Transverse colon (tissue), 4 donors: ENCODE measurements at regions not wholly inside any gene's neighbourhood (a gene's known extent, or its start where the extent isn't known, plus 50 kb on each side); places are given as distances from the start of the nearest gene placed in this dataset.

Source experiments
- POLR2A ChIP-seq: fragments of 450-650 bp; IDR thresholded peaks from one replicate; pipeline ENCODE4 v1.6.1; 2016; ENCODE audit warnings: antibody characterized with exemption, mild to moderate bottlenecking, moderate library complexity
- POLR2AphosphoS5 ChIP-seq, 3 donors: sonication (generic); formaldehyde crosslinking; IDR thresholded peaks; one replicate each; pipeline ENCODE4 v1.6.1; 2016; ENCODE audit warnings: antibody characterized with exemption in 3 of 3
- TF ChIP-seq, protein P1 (sequence below), 5 experiments: fragments of 200-600 bp in 3 of 5; fragments of 450-650 bp in 2 of 5; sonication (generic) in 3 of 5; IDR thresholded peaks; 1 replicate in 2 of 5; 2 replicates in 3 of 5; pipeline ENCODE4 v1.5.1; 2016 to 2017; ENCODE audit warnings: antibody characterized with exemption in 5 of 5, inconsistent platforms in 3 of 5, mild to moderate bottlenecking in 2 of 5, moderate library complexity in 1 of 5

DNA sequence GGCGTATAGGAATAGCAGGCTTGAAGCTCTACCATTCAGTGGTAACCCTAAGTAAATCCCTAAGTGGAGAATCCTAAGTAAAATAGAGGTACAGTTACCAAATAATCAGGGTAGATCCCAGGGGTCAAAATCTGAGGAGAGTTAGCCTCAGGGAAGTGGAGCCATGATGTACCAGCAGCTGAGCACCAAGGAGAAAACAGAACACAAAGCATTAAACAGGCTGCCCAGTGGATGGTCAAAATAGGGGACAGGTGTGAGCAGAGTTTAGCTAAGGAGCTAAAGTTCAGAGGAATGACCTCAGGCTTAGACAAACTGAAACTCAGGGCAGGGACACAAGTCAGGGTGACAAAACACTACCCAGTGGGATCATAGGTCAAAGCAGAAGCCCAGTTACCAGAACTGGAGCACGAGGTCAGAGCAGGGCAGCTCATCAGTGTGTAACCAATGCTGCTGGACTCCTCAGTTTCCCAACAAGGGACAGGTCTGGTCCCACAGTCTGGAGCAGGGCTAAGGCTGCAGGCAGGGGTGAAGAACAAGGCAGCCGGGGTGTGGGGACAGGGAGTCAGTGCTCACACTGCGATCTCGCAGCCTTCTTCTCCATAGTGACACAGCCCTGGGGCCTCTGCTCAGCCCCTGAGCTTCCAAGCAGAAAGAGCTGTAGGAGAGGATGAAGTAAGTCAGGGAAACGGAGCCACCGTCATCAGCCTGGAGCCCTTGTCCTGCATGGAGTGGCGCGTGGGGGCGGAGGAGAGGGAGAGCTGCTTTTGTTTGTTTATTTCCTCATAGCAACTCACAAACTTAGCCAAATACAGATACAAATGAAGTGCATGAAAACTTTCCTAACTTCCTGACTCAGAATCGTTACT is 264.0 kb downstream of the MREG start:
- TF ChIP-seq POLR2A: no peak
- TF ChIP-seq, protein P1, sequence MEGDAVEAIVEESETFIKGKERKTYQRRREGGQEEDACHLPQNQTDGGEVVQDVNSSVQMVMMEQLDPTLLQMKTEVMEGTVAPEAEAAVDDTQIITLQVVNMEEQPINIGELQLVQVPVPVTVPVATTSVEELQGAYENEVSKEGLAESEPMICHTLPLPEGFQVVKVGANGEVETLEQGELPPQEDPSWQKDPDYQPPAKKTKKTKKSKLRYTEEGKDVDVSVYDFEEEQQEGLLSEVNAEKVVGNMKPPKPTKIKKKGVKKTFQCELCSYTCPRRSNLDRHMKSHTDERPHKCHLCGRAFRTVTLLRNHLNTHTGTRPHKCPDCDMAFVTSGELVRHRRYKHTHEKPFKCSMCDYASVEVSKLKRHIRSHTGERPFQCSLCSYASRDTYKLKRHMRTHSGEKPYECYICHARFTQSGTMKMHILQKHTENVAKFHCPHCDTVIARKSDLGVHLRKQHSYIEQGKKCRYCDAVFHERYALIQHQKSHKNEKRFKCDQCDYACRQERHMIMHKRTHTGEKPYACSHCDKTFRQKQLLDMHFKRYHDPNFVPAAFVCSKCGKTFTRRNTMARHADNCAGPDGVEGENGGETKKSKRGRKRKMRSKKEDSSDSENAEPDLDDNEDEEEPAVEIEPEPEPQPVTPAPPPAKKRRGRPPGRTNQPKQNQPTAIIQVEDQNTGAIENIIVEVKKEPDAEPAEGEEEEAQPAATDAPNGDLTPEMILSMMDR (IDR thresholded peaks at IDR 0.05): no peak
- TF ChIP-seq POLR2AphosphoS5 (IDR thresholded peaks at IDR 0.05): no peak
